ENCODE measurements at regions not wholly inside any gene's neighbourhood (a gene's known extent, or its start where the extent isn't known, plus 50 kb on each side); places are given as distances from the start of the nearest gene placed in this dataset.

DNA sequence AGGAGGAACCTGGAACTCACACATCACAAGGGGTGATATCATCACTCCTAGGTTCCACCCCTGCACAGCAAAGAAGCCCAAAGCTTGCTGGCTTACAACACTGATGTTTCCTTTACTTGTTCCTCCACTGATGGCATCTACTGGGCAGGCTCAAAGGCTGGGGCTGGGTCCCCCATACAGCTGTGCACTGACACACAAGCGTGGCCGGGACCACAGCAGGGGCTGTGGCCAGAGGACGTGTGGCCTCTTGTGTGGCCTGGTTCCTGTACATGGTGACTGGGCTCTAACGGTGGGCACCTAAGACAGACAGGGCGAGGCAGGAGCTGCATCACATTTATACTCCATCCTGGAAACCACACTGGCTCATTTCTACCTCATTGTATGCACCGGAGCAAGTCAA, 264.4 kb upstream of the FOXF1 start:
- TF ChIP-seq, protein P1, sequence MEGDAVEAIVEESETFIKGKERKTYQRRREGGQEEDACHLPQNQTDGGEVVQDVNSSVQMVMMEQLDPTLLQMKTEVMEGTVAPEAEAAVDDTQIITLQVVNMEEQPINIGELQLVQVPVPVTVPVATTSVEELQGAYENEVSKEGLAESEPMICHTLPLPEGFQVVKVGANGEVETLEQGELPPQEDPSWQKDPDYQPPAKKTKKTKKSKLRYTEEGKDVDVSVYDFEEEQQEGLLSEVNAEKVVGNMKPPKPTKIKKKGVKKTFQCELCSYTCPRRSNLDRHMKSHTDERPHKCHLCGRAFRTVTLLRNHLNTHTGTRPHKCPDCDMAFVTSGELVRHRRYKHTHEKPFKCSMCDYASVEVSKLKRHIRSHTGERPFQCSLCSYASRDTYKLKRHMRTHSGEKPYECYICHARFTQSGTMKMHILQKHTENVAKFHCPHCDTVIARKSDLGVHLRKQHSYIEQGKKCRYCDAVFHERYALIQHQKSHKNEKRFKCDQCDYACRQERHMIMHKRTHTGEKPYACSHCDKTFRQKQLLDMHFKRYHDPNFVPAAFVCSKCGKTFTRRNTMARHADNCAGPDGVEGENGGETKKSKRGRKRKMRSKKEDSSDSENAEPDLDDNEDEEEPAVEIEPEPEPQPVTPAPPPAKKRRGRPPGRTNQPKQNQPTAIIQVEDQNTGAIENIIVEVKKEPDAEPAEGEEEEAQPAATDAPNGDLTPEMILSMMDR (conservative IDR thresholded peaks at IDR 0.05; ENCODE audit: low read depth, low read length), result no peak
- TF ChIP-seq EZH2phosphoT487 (IDR thresholded peaks at IDR 0.05; ENCODE audit: borderline replicate concordance, low read length), result no peak

Measured in PC-3 (cell line).